ENCODE measurements at regions not wholly inside any gene's neighbourhood (a gene's known extent, or its start where the extent isn't known, plus 50 kb on each side); places are given as distances from the start of the nearest gene placed in this dataset.

- FAIRE-seq (no peak), DNase-seq (no peak), ATAC-seq (peak in 3 of 4 donors; percentile 76 to 86 (median 78))
- no peaks in the 10 kb centered on the region for H3K4me1 ChIP-seq
- intact Hi-C loops (cut with DNase I): no loop called here
- H3K36me3 ChIP-seq: no peaks in the 10 kb centered on the region
- no peaks in the 10 kb centered on the region for H3K27me3 ChIP-seq
- no peak overlapping the region for H3K27ac ChIP-seq
- no peaks in the 10 kb centered on the region for H3K9me3 ChIP-seq
- TF ChIP-seq CTCF (IDR thresholded peaks at IDR 0.05): no peak
- H3K4me3 ChIP-seq: no peak overlapping the region
These were observed 360.7 kb upstream of the CWC22 start for GRCh38 chr2:180367815-180368214.

- intact Hi-C loops (cut with DNase I): no loop called here
- Histone ChIP-seq H3K27me3 (no peaks in the 10 kb centered on the region), H3K27ac (no peak overlapping the region), H3K4me3 (no peak overlapping the region), H3K9me3 (no peaks in the 10 kb centered on the region), H3K36me3 (no peaks in the 10 kb centered on the region), H3K4me1 (no peaks in the 10 kb centered on the region)
- no peak for ATAC-seq
- TF ChIP-seq CTCF (IDR thresholded peaks at IDR 0.05): no peak
- no peak for DNase-seq
- no peak for FAIRE-seq
These were observed 359.4 kb upstream of the CWC22 start for GRCh38 chr2:180366481-180366880.

- no peaks in the 10 kb centered on the region for H3K27me3 ChIP-seq
- H3K4me3 ChIP-seq: no peak overlapping the region
- no peaks in the 10 kb centered on the region for H3K4me1 ChIP-seq
- no peak for DNase-seq
- intact Hi-C loops (cut with DNase I): no loop called here
- FAIRE-seq: no peak
- no peaks in the 10 kb centered on the region for H3K36me3 ChIP-seq
- no peak overlapping the region for H3K27ac ChIP-seq
- no peak for ATAC-seq
- WGBS, 2 donors: 71 to 72% methylated on average over 2 of the region's 2 CpGs
- H3K9me3 ChIP-seq: no peaks in the 10 kb centered on the region
- TF ChIP-seq CTCF (IDR thresholded peaks at IDR 0.05): no peak
These were observed 357.6 kb upstream of the CWC22 start for GRCh38 chr2:180364719-180365118.

- no peaks in the 10 kb centered on the region for H3K4me1 ChIP-seq
- FAIRE-seq (no peak), ATAC-seq (no peak), DNase-seq (no peak)
- 45 to 60% methylated on average over 2 of the region's 2 CpGs for WGBS, 2 donors
- H3K27me3 ChIP-seq: no peaks in the 10 kb centered on the region
- H3K27ac ChIP-seq: no peak overlapping the region
- no peak overlapping the region for H3K4me3 ChIP-seq
- no peak for TF ChIP-seq CTCF (IDR thresholded peaks at IDR 0.05)
- H3K9me3 ChIP-seq: no peaks in the 10 kb centered on the region
- H3K36me3 ChIP-seq: no peaks in the 10 kb centered on the region
- intact Hi-C loops (cut with DNase I): no loop called here
These were observed 353.2 kb upstream of the CWC22 start for GRCh38 chr2:180360283-180360618.

GRCh38 chr2:180359522-180360282 lies 352.6 kb upstream of the CWC22 start:
- FAIRE-seq: no peak
- peak in 4 of 6 donors; percentile 23 to 58 (median 28) for DNase-seq
- WGBS, 2 donors: 90 to 95% methylated on average over 1 of the region's 1 CpG
- Histone ChIP-seq H3K4me1 (no peaks in the 10 kb centered on the region), H3K36me3 (no peaks in the 10 kb centered on the region), H3K27me3 (no peaks in the 10 kb centered on the region), H3K4me3 (no peak overlapping the region), H3K27ac (no peak overlapping the region), H3K9me3 (no peaks in the 10 kb centered on the region)
- no peak for TF ChIP-seq CTCF (IDR thresholded peaks at IDR 0.05)
- no peak for ATAC-seq
- intact Hi-C loops (cut with DNase I): no loop called here
